SU-DHL-6 (cell line): ENCODE measurements at regions not wholly inside any gene's neighbourhood (a gene's known extent, or its start where the extent isn't known, plus 50 kb on each side); places are given as distances from the start of the nearest gene placed in this dataset.

Experiments used
- EZH2phosphoT487 ChIP-seq: fragments of 200-600 bp; sonication (generic), shearing (Covaris generic); conservative IDR thresholded peaks from 2 replicates; pipeline ENCODE4 v1.6.1; 2018; ENCODE audit warnings: mild to moderate bottlenecking, antibody characterized with exemption, low read length, moderate library complexity, mixed read lengths
- TF ChIP-seq, protein P1 (sequence below): fragments of 200-600 bp; sonication (generic); IDR thresholded peaks from one replicate; pipeline ENCODE4 v1.5.1; 2017; ENCODE audit warnings: antibody characterized with exemption, mild to moderate bottlenecking, low read length, moderate library complexity; ENCODE audit not compliant: insufficient read depth, poor library complexity, severe bottlenecking

DNA sequence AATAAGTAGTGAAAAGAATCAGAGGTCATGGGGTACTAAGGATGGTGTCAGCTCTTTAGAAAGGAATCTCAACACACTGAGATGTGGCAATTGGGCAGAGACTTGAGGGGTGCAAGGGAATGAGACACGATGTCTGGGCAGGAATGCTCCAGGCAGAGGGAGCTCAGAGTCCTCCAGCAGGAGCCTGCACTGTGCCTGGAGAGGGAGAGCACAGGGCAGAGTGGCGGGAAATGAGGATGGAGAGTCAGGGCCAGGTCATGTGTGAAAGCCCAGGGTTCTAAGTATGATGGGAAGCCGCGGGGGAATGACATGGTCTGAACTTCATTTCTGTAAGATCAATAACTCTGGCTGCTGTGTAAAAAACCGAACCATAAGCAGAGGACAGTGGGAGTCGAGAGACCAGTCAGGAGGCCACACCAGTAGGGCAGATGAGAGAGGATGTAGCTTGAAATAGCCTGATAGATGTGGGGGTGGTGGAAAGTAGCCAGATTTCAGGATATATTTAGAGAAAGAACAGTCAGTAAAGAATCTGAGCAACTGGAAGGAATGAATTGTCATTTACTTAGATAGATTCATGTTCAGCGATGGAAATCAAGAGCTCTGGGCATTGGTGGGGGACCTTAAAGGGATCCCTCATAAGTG lies 133.4 kb upstream of the DTNBP1 start:
- TF ChIP-seq, protein P1, sequence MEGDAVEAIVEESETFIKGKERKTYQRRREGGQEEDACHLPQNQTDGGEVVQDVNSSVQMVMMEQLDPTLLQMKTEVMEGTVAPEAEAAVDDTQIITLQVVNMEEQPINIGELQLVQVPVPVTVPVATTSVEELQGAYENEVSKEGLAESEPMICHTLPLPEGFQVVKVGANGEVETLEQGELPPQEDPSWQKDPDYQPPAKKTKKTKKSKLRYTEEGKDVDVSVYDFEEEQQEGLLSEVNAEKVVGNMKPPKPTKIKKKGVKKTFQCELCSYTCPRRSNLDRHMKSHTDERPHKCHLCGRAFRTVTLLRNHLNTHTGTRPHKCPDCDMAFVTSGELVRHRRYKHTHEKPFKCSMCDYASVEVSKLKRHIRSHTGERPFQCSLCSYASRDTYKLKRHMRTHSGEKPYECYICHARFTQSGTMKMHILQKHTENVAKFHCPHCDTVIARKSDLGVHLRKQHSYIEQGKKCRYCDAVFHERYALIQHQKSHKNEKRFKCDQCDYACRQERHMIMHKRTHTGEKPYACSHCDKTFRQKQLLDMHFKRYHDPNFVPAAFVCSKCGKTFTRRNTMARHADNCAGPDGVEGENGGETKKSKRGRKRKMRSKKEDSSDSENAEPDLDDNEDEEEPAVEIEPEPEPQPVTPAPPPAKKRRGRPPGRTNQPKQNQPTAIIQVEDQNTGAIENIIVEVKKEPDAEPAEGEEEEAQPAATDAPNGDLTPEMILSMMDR, result no peak
- no peak for TF ChIP-seq EZH2phosphoT487
